ENCODE measurements at regions not wholly inside any gene's neighbourhood (a gene's known extent, or its start where the extent isn't known, plus 50 kb on each side); places are given as distances from the start of the nearest gene placed in this dataset.

- dilution Hi-C loops (cut with MboI; ENCODE audit: extremely low pct_ligation_motif_present, low sequenced_read_pairs) (no loop called here), intact Hi-C loops (cut with micrococcal nuclease) (no loop called here)
- FAIRE-seq (no peak), DNase-seq (ENCODE audit: low read depth, low spot score) (no peak)
- no peaks in the 10 kb centered on the region for H3K79me2 ChIP-seq (ENCODE audit: control insufficient read depth, insufficient read depth, low read length)
- H3K36me3 ChIP-seq (ENCODE audit: control insufficient read depth in 2 of 2, extremely low read depth in 1 of 2, insufficient read depth in 2 of 2, low read length in 2 of 2) = no peaks in the 10 kb centered on the region
- H3K9me1 ChIP-seq (replicated peaks; ENCODE audit: control insufficient read depth, extremely low read depth, insufficient read depth, low read length) = no peaks in the 10 kb centered on the region
- H3K4me1 ChIP-seq (ENCODE audit: control insufficient read depth, extremely low read depth, insufficient read depth, low read length) = no peaks in the 10 kb centered on the region
- H3K9me3 ChIP-seq (replicated peaks; ENCODE audit: control insufficient read depth, insufficient read depth, low read length) = peaks cover 8% of the 10 kb centered on the region
- no peak overlapping the region for H3K27ac ChIP-seq (ENCODE audit: insufficient read depth, low read depth, low read length)
- no peaks in the 10 kb centered on the region for H4K20me1 ChIP-seq (replicated peaks; ENCODE audit: control insufficient read depth, extremely low read depth, insufficient read depth, low read length)
- H3K27me3 ChIP-seq (ENCODE audit: control insufficient read depth in 2 of 2, insufficient read depth in 2 of 2, low read length in 2 of 2) = no peaks in the 10 kb centered on the region
- BruUV-seq (replicated peaks) = no TSS peak
- H3K4me2 ChIP-seq (ENCODE audit: insufficient read depth, low read length) = no peak overlapping the region
- TF ChIP-seq EZH2 (IDR thresholded peaks at IDR 0.05; ENCODE audit: borderline replicate concordance, low read depth, low read length, severe bottlenecking) (no peak), POLR2A (IDR thresholded peaks at IDR 0.05; ENCODE audit: low read depth, low read length) (no peak), POLR2AphosphoS5 (IDR thresholded peaks at IDR 0.05; ENCODE audit: insufficient read depth, low read depth, low read length) (no peak)
- TF ChIP-seq, protein P1, sequence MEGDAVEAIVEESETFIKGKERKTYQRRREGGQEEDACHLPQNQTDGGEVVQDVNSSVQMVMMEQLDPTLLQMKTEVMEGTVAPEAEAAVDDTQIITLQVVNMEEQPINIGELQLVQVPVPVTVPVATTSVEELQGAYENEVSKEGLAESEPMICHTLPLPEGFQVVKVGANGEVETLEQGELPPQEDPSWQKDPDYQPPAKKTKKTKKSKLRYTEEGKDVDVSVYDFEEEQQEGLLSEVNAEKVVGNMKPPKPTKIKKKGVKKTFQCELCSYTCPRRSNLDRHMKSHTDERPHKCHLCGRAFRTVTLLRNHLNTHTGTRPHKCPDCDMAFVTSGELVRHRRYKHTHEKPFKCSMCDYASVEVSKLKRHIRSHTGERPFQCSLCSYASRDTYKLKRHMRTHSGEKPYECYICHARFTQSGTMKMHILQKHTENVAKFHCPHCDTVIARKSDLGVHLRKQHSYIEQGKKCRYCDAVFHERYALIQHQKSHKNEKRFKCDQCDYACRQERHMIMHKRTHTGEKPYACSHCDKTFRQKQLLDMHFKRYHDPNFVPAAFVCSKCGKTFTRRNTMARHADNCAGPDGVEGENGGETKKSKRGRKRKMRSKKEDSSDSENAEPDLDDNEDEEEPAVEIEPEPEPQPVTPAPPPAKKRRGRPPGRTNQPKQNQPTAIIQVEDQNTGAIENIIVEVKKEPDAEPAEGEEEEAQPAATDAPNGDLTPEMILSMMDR (IDR thresholded peaks at IDR 0.05; ENCODE audit: extremely low read depth in 1 of 2, insufficient read depth in 1 of 2, low read depth in 1 of 2, low read length in 2 of 2) = no peak
- H3K4me3 ChIP-seq (replicated peaks in 1 of 3; ENCODE audit: insufficient read depth in 1 of 3, low read depth in 1 of 3, low read length in 3 of 3) = no peak overlapping the region
- CTCF ChIA-PET = no interaction called here
- POLR2A ChIA-PET = no interaction called here
- H2AFZ ChIP-seq (ENCODE audit: low read depth, low read length) = no peak overlapping the region
- no peak overlapping the region for H3K9ac ChIP-seq (replicated peaks; ENCODE audit: extremely low read depth, insufficient read depth, low read length)
Observed at GRCh38 chr5:2575292-2575691, 176.2 kb downstream of the IRX2 start.

- Histone ChIP-seq H3K27ac (ENCODE audit: insufficient read depth, low read depth, low read length) (no peak overlapping the region), H3K9ac (replicated peaks; ENCODE audit: extremely low read depth, insufficient read depth, low read length) (no peak overlapping the region), H3K27me3 (ENCODE audit: control insufficient read depth in 2 of 2, insufficient read depth in 2 of 2, low read length in 2 of 2) (no peaks in the 10 kb centered on the region), H3K9me1 (replicated peaks; ENCODE audit: control insufficient read depth, extremely low read depth, insufficient read depth, low read length) (no peaks in the 10 kb centered on the region), H4K20me1 (replicated peaks; ENCODE audit: control insufficient read depth, extremely low read depth, insufficient read depth, low read length) (no peaks in the 10 kb centered on the region), H3K4me3 (replicated peaks in 1 of 3; ENCODE audit: insufficient read depth in 1 of 3, low read depth in 1 of 3, low read length in 3 of 3) (no peak overlapping the region), H3K9me3 (replicated peaks; ENCODE audit: control insufficient read depth, insufficient read depth, low read length) (peaks cover 8% of the 10 kb centered on the region), H3K4me1 (ENCODE audit: control insufficient read depth, extremely low read depth, insufficient read depth, low read length) (no peaks in the 10 kb centered on the region), H3K4me2 (ENCODE audit: insufficient read depth, low read length) (no peak overlapping the region), H3K36me3 (ENCODE audit: control insufficient read depth in 2 of 2, extremely low read depth in 1 of 2, insufficient read depth in 2 of 2, low read length in 2 of 2) (no peaks in the 10 kb centered on the region), H3K79me2 (ENCODE audit: control insufficient read depth, insufficient read depth, low read length) (no peaks in the 10 kb centered on the region), H2AFZ (ENCODE audit: low read depth, low read length) (no peak overlapping the region)
- no peak for FAIRE-seq
- ChIA-PET CTCF (no interaction called here), POLR2A (no interaction called here)
- BruUV-seq (replicated peaks) = no TSS peak
- no peak for TF ChIP-seq JUN (IDR thresholded peaks at IDR 0.05; ENCODE audit: borderline replicate concordance, insufficient read depth, insufficient read length, low read depth)
- no peak for TF ChIP-seq EZH2 (IDR thresholded peaks at IDR 0.05; ENCODE audit: borderline replicate concordance, low read depth, low read length, severe bottlenecking)
- no peak for TF ChIP-seq FOS (IDR thresholded peaks at IDR 0.05; ENCODE audit: borderline replicate concordance, insufficient read depth, low read length)
- TF ChIP-seq, protein P2, sequence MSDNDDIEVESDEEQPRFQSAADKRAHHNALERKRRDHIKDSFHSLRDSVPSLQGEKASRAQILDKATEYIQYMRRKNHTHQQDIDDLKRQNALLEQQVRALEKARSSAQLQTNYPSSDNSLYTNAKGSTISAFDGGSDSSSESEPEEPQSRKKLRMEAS (IDR thresholded peaks at IDR 0.05; ENCODE audit: insufficient read depth, insufficient read length) = no peak
- TF ChIP-seq MYC (IDR thresholded peaks at IDR 0.05; ENCODE audit: low read depth, low read length) = no peak
- TF ChIP-seq, protein P1 (IDR thresholded peaks at IDR 0.05; ENCODE audit: extremely low read depth in 1 of 2, insufficient read depth in 1 of 2, low read depth in 1 of 2, low read length in 2 of 2) = no peak
- no peak for TF ChIP-seq POLR2AphosphoS5 (IDR thresholded peaks at IDR 0.05; ENCODE audit: insufficient read depth, low read depth, low read length)
- TF ChIP-seq POLR2A (IDR thresholded peaks at IDR 0.05; ENCODE audit: low read depth, low read length) = no peak
- TF ChIP-seq GATA2 (IDR thresholded peaks at IDR 0.05; ENCODE audit: insufficient read depth, insufficient read length, low read depth, low read length) = no peak
- DNase-seq (ENCODE audit: low read depth, low spot score) = no peak
- intact Hi-C loops (cut with micrococcal nuclease) = no loop called here
- dilution Hi-C loops (cut with MboI; ENCODE audit: extremely low pct_ligation_motif_present, low sequenced_read_pairs) = no loop called here
Observed at GRCh38 chr5:2574155-2574554, 177.3 kb downstream of the IRX2 start.

All from endothelial cell of umbilical vein (primary cell).